ENCODE measurements at regions not wholly inside any gene's neighbourhood (a gene's known extent, or its start where the extent isn't known, plus 50 kb on each side); places are given as distances from the start of the nearest gene placed in this dataset.

GRCh38 chr12:78746001-78746400 is 118.6 kb upstream of the SYT1 start:
- TF ChIP-seq CTCF (IDR thresholded peaks at IDR 0.05): no peak
- no peak for TF ChIP-seq ZFX (IDR thresholded peaks at IDR 0.05; ENCODE audit: borderline replicate concordance)

Measured in 22Rv1 (cell line).